Mesodermal cell (in vitro differentiated cells): ENCODE measurements at regions not wholly inside any gene's neighbourhood (a gene's known extent, or its start where the extent isn't known, plus 50 kb on each side); places are given as distances from the start of the nearest gene placed in this dataset.

Experiments used
- H3K27ac ChIP-seq: 2 replicates; pipeline ENCODE4 v1.7.0; 2013; ENCODE audit warnings: mild to moderate bottlenecking, low read depth, low read length, moderate library complexity; ENCODE audit not compliant: severe bottlenecking
- H3K36me3 ChIP-seq: 2 replicates; pipeline ENCODE4 v1.7.1; 2013; ENCODE audit warnings: mild to moderate bottlenecking, low read length, moderate library complexity; ENCODE audit not compliant: control insufficient read depth, insufficient read depth
- H3K4me1 ChIP-seq: one replicate; pipeline ENCODE4 v1.7.1; 2013; ENCODE audit warnings: mild to moderate bottlenecking, low read length; ENCODE audit not compliant: insufficient read depth, control insufficient read depth, poor library complexity, severe bottlenecking
- H3K4me3 ChIP-seq: 2 replicates; pipeline ENCODE4 v1.7.0; 2013; ENCODE audit warnings: low read length, control low read depth, mild to moderate bottlenecking; ENCODE audit not compliant: insufficient read depth, poor library complexity, severe bottlenecking; ENCODE audit errors: extremely low read depth
- H3K9me3 ChIP-seq: 2 replicates; pipeline ENCODE4 v1.7.1; 2013; ENCODE audit warnings: mild to moderate bottlenecking, low read length, moderate library complexity; ENCODE audit not compliant: control insufficient read depth
- WGBS, 2 experiments: methylation state at CpG; one replicate each; pipeline ENCODE4 v1.1.5; 2013; ENCODE audit warnings: missing lambda C conversion rate in 2 of 2; ENCODE audit not compliant: insufficient coverage in 2 of 2; 5-methylcytosine and 5-hydroxymethylcytosine counted together

DNA sequence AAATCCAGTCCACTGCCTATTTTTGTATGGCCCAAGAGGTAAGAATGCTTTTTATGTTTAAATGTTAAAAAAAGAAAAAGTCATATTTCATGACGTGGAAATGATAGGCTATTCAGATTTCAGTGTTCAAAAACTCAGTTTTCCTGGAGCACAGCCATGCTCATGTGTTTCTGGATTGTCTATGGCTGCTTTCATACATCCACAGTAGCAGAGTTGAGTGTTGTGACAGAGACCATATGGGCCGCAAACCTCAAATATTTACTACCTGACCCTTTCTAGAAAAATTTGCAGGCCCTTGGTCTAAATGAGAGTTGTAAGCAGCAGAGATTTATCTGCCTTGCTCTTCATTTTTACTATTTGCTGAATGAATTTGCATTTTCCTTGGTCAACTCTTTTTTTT, 264.1 kb downstream of the CBLN1 start:
- no peaks in the 10 kb centered on the region for H3K9me3 ChIP-seq
- peaks cover 26% of the 10 kb centered on the region for H3K4me1 ChIP-seq
- no peak overlapping the region for H3K27ac ChIP-seq
- WGBS, 2 experiments, result 67 to 86% methylated on average over 1 of the region's 2 CpGs
- H3K4me3 ChIP-seq, result no peak overlapping the region
- H3K36me3 ChIP-seq, result no peaks in the 10 kb centered on the region

DNA sequence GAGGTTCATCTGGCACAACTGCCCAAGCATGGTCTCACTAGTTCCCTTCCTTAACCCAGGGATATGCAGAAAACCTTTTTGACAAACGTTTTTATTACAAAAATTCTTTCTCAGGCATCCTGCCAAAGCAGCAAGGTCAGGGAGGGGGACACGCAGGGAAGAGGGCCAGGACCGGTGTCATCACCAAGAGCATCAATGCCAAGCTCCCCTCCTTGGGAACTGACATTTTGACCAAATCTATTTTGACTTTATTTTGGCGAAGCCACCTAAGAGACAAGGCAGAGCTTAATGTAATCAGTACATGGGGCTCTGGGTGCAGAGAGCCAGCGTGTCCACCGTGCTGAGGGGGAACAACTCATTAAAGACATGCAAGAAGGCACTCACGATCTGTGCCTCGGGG, 265.2 kb downstream of the CBLN1 start:
- Histone ChIP-seq H3K36me3 (no peaks in the 10 kb centered on the region), H3K9me3 (no peaks in the 10 kb centered on the region), H3K27ac (no peak overlapping the region), H3K4me1 (peaks cover 26% of the 10 kb centered on the region), H3K4me3 (no peak overlapping the region)
- 81 to 82% methylated on average over 7 to 8 of the region's 8 CpGs for WGBS, 2 experiments

DNA sequence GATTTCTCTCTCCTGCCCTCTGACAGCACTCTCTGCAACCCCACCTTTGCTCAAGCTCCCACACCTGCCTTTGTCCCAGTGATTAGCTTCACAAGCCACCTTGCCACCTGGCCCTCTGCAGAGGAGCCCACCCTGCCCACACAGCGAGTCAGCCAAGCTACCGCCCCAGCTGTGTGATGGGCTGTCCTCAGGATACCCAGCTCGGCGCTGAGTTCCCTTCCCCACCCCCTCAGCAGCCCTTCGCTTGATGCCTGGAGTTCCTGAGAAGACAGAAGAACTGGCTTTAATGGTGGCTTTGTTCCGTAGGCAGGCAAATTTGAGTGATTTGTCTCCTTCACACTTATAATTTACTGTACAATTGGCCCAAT, 266.4 kb downstream of the CBLN1 start:
- H3K27ac ChIP-seq, result no peak overlapping the region
- H3K4me1 ChIP-seq, result peaks cover 13% of the 10 kb centered on the region
- H3K4me3 ChIP-seq, result no peak overlapping the region
- H3K9me3 ChIP-seq, result no peaks in the 10 kb centered on the region
- WGBS, 2 experiments, result 20 to 25% methylated on average over 2 to 3 of the region's 6 CpGs
- no peaks in the 10 kb centered on the region for H3K36me3 ChIP-seq

DNA sequence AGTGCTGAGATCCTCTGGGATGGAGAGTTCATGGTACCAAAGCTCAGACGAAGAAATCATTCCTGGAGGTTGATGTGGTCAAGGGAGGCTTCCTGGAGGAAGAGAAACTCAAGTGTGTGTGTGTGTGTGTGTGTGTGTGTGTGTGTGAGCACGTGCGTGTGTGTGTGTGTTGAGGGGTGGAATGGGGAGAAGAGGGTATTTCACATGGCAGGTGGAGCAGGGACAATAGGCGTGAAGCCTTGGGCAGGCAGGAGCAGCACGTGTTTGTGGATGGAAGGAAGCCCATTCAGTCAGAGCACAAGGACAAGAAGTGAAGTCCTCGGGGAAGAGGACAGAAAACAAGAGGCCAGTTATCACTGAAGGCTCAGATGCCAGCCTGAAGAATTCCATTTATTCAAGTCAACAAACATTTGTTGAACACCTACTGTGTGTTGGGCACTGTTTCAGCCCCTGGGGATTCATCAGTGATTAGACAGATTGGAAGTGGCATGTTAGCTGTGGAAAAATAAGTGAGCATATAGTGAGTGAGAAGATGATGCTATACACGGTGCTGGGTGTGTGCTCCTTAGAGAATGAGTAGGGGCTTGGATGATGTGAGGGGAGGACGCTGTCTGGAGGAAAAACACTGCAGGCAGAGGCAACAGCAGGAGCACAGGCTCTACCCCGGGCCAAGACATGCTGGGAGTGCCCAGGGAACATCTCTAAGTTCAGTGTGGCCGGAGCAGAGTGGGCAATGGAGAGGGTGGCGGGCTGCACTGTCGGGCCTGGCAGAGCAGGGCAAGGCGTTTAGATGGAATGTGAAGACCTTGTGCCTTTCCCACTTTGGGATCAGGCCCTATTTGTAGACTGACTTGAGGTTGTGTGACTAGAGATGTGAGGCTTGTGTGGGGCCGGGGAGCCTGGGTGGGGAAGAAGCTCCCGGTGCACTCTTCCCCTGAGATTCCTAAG, 267.1 kb downstream of the CBLN1 start:
- WGBS, 2 experiments, result 81 to 83% methylated on average over 10 to 11 of the region's 15 CpGs
- Histone ChIP-seq H3K27ac (no peak overlapping the region), H3K4me3 (no peak overlapping the region), H3K36me3 (no peaks in the 10 kb centered on the region), H3K4me1 (peaks cover 7% of the 10 kb centered on the region), H3K9me3 (no peaks in the 10 kb centered on the region)

DNA sequence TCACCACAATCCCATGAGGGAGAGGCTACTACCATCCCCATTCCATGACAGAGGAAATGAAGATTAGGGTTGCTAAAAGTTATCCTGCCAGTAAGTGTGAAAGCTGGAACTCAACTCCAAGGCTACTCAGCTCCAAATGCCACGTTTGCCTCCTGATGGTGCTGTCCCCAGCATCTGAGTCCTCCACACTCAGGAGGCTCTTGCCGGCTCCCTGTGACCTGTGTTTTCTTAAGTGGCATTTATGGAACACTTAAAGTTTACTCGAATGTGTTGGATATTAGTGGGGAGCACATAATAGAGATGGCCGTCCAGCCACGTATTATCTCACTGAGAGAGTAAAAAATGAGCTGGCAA, 267.9 kb downstream of the CBLN1 start:
- H3K36me3 ChIP-seq, result no peaks in the 10 kb centered on the region
- H3K4me1 ChIP-seq, result peaks cover 2% of the 10 kb centered on the region
- no peak overlapping the region for H3K4me3 ChIP-seq
- 76 to 89% methylated on average over 2 to 4 of the region's 5 CpGs for WGBS, 2 experiments
- no peaks in the 10 kb centered on the region for H3K9me3 ChIP-seq
- H3K27ac ChIP-seq, result no peak overlapping the region

DNA sequence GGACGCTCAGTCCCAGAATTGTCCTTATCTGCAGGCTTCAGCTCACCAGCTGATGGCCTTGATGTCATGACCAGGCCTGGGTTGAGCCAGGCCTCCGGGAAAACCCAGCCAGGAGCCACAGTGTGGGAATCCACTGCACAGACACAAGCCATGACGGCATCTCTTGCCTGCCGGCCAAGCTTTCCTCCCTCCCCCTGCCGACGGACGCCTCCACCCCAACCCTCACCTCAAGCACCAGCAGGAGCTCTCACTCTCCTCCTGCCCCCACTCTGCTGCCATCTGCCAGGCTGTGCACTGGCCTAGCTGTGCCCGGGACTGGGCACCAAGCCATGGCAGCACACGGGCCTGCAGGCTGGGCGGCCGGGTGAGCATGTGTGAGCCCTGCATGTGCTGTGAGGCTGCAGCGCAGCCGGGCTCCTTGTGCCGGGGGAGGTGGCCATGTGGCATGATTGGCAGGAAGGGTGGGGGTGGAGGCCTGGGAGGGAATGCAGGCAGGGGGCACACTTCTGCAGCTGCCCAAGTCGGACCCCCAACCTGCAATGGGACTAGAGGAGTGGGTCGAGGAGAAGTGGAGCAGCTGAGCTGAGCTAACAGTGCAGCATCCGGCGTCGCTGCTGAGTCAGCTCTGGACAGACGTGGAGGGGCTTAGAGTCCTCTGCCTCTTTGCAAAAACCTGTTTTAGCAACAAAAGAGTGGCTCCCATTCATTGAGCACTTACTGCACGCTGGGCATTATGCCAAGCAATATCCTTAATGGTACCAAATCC, 268.5 kb downstream of the CBLN1 start:
- H3K36me3 ChIP-seq, result no peaks in the 10 kb centered on the region
- WGBS, 2 experiments, result 79 to 92% methylated on average over 11 to 20 of the region's 21 CpGs
- no peaks in the 10 kb centered on the region for H3K9me3 ChIP-seq
- no peak overlapping the region for H3K4me3 ChIP-seq
- no peak overlapping the region for H3K27ac ChIP-seq
- peaks cover 2% of the 10 kb centered on the region for H3K4me1 ChIP-seq

DNA sequence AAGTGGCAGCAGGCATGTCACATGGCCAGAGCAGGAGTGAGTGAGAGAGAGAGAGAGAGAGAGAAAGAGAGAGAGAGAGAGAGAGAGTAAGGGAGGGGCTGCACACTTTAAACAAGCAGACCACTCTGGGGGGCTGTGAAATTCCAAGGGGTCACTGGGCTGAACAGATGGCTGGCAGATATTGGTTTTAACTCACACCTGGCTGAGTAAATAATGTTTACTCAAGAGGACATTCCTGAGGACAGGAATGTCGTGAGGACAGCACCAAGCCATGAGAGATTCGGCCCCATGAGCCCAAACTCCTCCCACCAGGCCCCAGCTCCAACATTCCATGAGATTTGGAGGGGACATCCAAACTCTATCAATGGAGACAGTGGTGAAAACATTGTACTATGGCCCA, 269.7 kb downstream of the CBLN1 start:
- H3K36me3 ChIP-seq, result no peaks in the 10 kb centered on the region
- WGBS, 2 experiments, result 71 to 80% methylated on average over 1 to 2 of the region's 2 CpGs
- no peak overlapping the region for H3K4me3 ChIP-seq
- H3K9me3 ChIP-seq, result no peaks in the 10 kb centered on the region
- H3K4me1 ChIP-seq, result peaks cover 2% of the 10 kb centered on the region
- no peak overlapping the region for H3K27ac ChIP-seq

DNA sequence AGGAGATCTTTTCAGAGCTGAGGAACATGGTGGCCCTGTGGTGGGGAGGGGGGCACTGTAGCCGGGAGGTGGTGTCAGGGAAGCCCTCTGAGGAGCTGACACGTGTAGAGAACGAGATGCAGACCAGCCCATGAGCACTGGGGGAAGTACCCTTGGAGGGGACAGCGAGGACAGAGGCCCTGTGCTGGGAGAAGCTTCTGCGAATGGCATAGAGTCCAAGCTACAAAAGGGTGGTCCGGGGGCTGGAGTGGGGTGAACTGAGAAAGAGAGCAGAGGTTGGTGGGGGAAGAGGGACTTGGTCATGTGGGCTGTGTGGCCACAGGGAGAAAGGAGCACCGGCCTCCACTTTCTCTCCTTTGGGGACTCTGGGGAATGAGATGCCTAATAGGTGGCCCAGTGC, 270.8 kb downstream of the CBLN1 start:
- H3K27ac ChIP-seq, result no peak overlapping the region
- H3K36me3 ChIP-seq, result no peaks in the 10 kb centered on the region
- H3K9me3 ChIP-seq, result no peaks in the 10 kb centered on the region
- H3K4me1 ChIP-seq, result peaks cover 2% of the 10 kb centered on the region
- H3K4me3 ChIP-seq, result no peak overlapping the region
- WGBS, 2 experiments, result 94% methylated on average over 7 of the region's 7 CpGs; no CpG with 5 or more reads in 1 of the 2 experiments

DNA sequence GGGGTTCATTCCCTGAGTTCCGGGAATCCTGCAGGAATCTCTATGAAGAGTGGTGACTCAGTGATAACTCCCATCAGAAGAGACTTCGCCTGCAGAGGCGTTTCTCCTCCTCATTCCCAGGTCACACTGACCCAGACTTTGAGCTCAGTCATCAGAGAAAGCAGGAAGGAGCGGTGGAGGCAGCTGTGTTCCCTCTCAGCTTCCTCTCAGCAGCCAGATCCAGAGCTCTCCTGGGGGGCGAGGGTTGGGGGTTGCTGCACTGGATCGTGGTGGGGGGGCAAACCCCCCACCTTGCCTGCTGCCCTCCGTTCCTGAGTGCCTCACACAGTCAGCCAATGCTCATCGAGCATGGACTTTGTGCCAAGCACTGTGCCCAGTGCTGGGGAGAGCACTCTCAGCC, 271.2 kb downstream of the CBLN1 start:
- Histone ChIP-seq H3K9me3 (no peaks in the 10 kb centered on the region), H3K27ac (no peak overlapping the region), H3K4me1 (peaks cover 2% of the 10 kb centered on the region), H3K4me3 (no peak overlapping the region), H3K36me3 (no peaks in the 10 kb centered on the region)
- 67 to 96% methylated on average over 4 of the region's 8 CpGs for WGBS, 2 experiments

DNA sequence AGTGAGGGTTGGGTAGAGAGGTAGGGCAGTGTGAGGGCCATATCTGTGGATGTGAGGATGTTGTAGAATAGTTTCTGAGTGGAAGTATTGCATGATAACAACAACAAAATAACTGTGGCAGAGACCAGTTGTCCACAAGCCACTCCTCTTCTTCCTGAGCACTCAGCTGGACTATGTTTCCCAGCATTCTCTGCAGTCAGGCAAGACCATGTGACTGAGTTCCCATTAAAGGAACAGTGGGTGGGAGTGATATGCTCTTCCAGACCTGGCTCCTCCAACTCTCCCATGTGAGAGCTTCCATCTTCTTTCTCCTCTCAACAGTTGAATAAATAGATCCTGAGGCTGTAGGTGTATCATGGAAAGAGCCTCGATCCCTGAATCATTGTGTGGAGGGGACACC, 272.4 kb downstream of the CBLN1 start:
- Histone ChIP-seq H3K4me1 (peaks cover 2% of the 10 kb centered on the region), H3K27ac (no peak overlapping the region), H3K4me3 (no peak overlapping the region), H3K9me3 (no peaks in the 10 kb centered on the region), H3K36me3 (no peaks in the 10 kb centered on the region)
- WGBS, 2 experiments, result no CpG with 5 or more reads among the region's 1 CpG

DNA sequence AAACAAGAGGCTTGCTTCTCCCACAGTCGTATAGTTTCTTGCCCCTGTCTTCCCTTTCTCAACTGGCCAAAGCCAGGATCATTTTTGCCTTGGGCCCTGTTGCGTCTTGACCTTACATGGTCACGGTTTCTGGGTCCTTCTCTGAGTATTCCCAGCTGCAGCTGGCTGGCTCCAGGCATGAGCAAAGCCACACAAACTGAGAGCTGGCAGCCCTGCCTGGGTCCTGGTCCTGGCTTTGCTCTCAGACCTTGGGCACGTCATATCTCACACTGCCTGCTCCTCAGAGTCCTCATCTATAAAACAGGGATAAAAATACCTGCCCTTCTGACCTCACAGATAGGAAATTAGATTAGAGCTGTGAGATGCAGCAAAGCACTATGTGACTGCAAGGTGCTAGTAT, 277.6 kb downstream of the CBLN1 start:
- no peak overlapping the region for H3K27ac ChIP-seq
- no peaks in the 10 kb centered on the region for H3K9me3 ChIP-seq
- no peak overlapping the region for H3K4me3 ChIP-seq
- 89 to 90% methylated on average over 3 of the region's 4 CpGs for WGBS, 2 experiments
- H3K36me3 ChIP-seq, result no peaks in the 10 kb centered on the region
- H3K4me1 ChIP-seq, result no peaks in the 10 kb centered on the region
